NCI-H2081 (cell line): ENCODE measurements at regions not wholly inside any gene's neighbourhood (a gene's known extent, or its start where the extent isn't known, plus 50 kb on each side); places are given as distances from the start of the nearest gene placed in this dataset.
"Not testable (repeated sequence)": the region's sequence is repeated elsewhere in the genome, so short reads cannot be mapped to it uniquely, and the experiment has no call there.

Experiments
- DNase-seq, 2 experiments: peaks; one replicate each; lab custom pipeline; 2025; lab: John Stamatoyannopoulos, UW

- DNase-seq: not testable (repeated sequence)
Observed at GRCh38 chr4:189667386-189667785, 273.3 kb upstream of the FRG1 start.

- DNase-seq: not testable (repeated sequence)
Observed at GRCh38 chr4:189697675-189698245, 242.9 kb upstream of the FRG1 start.

- not testable (repeated sequence) for DNase-seq
Observed at GRCh38 chr4:189703000-189703399, 237.7 kb upstream of the FRG1 start.

DNA sequence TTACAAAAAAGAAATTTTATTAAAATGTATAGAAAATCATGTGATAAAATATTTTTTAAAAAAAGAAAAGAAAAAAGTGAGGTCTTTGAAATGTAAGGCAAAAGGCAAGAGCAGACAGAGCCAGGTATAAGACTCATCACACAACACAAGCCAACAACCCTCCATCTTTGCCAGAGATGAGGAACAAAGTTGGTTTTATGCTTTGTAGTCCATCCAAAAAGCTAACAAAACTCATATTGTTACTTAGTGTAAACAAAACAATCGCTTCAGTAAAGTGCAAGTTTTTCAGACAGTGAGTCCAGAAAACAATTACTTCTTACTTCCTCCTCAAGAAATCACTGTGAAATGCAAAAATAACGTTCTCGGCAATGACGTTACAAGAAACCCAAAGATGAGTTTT is 233.9 kb upstream of the FRG1 start:
- not testable (repeated sequence) for DNase-seq

- DNase-seq: not testable (repeated sequence)
Observed at GRCh38 chr4:189707227-189707626, 233.4 kb upstream of the FRG1 start.

DNA sequence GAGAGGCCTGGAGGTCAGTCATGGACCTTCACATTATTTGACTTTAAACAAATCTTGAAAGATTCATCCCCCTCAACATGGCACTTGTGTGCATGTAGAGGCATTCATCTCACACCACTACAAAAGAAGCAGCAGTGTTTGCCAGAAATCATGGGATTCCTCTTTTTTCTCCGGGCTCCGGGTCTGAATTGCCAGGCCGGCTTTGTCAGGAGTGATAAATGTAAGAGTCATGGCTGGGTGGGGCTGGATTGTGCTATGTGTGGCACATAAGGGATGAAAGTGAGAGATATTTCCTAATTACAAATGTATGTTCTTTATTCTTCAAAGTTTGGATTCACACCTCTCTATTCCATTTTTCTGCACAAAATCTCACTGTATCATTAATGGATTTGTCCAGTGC is 228.7 kb upstream of the FRG1 start:
- DNase-seq: not testable (repeated sequence)

- not testable (repeated sequence) for DNase-seq
Observed at GRCh38 chr4:189721016-189721993, 219.4 kb upstream of the FRG1 start.

DNA sequence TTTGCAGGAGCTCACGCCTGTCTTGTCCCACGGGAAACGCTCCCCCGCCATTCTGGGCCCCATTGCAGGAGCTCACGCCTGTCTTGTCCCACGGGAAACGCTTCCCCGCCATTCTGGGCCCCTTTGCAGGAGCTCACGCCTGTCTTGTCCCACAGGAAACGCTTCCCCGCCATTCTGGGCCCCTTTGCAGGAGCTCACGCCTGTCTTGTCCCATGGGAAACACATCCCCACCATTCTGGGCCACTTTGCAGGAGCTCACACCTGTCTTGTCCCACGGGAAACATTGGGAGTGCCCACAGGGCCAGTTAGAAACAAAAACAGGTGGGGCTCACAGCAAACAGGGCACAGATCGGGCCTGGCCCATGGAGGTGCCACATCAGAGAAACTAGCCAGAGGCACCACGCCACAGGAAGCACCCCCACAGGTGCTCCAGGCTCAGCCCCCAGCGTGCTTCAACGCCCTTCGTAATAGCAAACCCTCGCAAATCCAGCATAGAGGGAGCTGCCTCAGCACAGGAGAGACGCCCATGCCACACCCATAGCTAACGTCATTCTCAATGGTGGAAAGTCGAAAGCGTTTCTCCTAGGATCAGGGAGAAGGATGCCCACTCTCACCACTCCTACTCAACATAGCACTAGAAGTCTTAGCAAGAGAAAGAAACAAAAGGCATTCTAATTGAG is 218.2 kb upstream of the FRG1 start:
- DNase-seq: not testable (repeated sequence)

GRCh38 chr4:189727982-189728638 is 212.6 kb upstream of the FRG1 start:
- not testable (repeated sequence) for DNase-seq

- DNase-seq: not testable (repeated sequence)
Observed at GRCh38 chr4:189731989-189732388, 208.7 kb upstream of the FRG1 start.

GRCh38 chr4:189733507-189733906 is 207.2 kb upstream of the FRG1 start:
- not testable (repeated sequence) for DNase-seq

DNA sequence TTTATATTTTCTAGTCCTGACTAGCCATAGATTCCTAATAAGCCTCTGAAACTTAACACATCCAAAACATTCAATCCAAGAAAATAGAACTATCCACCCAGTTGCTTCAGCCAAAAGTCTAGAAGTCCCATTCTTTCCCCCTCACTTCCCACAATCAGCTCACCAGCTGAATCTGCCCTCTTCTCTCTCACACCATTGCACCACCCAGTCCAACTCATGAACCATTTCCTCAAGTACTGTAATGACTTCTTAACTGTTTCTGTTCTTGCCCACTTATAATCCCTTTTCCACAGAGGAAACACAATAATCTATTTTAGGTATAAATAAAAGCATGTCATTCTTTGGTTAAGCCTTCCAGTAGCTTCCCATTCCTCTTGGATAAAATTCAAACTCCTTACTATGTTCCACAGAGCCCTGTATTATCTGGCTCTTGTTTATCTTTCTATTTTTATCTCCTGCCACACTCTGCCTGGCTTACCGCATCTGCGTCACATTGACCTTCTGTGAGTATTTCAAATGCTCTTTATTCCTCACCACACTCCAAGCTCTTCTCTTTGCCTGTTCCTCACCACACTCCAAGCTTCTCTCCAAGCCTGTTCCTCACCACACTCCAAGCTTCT is 205.9 kb upstream of the FRG1 start:
- DNase-seq: not testable (repeated sequence)

DNA sequence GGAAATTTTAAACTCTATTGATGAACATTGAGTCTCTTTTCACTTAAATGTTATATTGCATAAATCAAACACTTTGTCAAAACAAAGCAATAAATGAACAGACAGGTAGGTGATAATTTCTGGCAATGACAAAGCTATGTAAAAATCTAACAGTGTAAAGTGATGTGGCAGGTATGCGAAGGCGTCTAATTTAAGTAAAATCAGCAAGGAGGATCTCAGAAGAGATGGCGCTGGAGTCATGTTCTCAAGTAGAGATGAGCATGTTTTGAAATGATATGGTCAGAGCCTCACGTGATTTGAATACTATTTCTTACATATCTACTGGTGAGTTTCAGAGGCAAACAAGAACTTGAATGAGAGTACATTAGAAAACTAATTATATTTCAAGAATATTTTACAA is 204.0 kb upstream of the FRG1 start:
- DNase-seq: not testable (repeated sequence)

- DNase-seq: not testable (repeated sequence)
Observed at GRCh38 chr4:189740118-189740517, 200.6 kb upstream of the FRG1 start.

GRCh38 chr4:189740873-189741272 is 199.8 kb upstream of the FRG1 start:
- DNase-seq: no peak

DNA sequence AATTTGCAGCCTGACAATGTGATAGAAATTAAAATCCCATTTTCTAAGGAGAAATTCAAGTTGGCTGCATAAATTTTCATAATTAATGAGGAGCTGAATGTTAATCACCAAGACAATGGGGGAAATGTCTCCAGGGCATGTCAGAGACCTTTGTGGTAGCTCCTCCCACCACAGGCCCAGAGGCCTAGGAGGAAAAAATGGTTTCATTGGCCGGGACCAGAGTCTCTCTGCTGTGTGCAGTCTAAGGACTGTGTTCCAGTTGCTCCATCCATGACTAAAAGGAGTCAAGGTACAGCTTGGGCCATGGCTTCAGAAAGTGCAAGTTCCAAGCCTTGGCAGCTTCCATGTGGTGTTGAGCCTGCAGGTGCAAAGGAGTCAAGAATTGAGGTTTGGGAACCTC is 187.6 kb upstream of the FRG1 start:
- DNase-seq: not testable (repeated sequence)

DNA sequence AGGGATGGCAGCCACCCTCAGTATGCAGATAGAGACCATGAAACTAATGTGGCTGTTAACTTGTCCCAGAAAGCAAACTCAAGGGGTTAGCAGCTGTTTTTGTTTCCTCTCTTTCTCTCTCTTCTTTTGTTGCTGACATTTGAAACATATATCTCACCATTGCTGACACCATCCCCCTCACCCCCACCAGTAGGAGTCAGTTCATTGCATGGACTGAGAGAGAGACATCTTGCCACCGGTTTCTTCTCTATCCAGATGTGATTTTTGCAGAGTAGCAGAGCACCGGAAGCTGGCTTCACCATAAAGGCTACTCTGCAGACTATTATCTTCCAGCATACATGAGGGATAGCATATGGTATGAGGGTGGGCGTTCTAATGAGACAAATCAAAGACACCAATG is 177.1 kb upstream of the FRG1 start:
- DNase-seq: no peak

GRCh38 chr4:189765301-189765700 is 175.4 kb upstream of the FRG1 start:
- no peak for DNase-seq

DNA sequence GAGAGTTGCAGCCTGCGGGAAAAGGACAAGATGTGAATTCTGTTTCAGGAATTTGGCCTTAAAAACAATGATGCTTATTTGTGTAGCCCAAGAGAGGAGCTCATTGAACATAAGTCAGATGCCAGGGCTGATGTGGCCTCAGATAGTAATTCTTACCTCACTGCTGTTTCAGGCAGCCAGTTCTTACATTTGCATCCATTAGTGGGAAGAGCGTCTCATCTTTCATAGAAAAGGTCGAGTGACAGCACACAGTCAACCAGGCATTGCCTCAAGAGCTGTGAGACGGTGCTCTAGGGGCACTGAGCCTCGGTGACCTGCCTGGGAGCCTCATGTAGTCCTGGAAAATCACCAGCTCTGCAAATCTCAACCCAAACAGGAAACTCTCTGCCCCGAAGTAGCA is 174.9 kb upstream of the FRG1 start:
- no peak for DNase-seq

GRCh38 chr4:189767941-189768340 is 172.7 kb upstream of the FRG1 start:
- DNase-seq: no peak

DNA sequence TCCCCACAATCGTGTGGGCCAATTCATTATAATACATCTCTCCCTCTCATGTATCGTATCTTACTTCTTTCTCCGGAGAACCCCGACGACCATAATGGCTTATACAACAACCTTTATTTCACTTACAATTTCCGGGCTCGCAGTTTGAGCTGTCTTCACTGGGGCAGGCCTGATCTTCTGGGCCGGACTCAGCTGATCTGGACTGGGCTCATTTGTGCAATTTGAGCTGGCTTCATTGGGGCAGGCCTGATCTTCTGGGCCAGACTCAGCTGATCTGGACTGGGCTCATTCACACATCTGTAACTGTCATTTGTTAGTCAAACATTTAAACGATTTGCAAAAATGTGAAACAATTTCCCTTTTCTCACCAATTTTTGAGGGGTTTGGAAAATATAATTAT is 171.5 kb upstream of the FRG1 start:
- no peak for DNase-seq
